A673 (cell line): ENCODE measurements at regions not wholly inside any gene's neighbourhood (a gene's known extent, or its start where the extent isn't known, plus 50 kb on each side); places are given as distances from the start of the nearest gene placed in this dataset.

ENCODE experiments used
- BruUV-seq: library from RNA; stranded (reverse); fragments of 400-500 nt; replicated peaks from 2 replicates; lab custom pipeline; 2021; lab: Mats Ljungman, UMichigan
- CTCF ChIA-PET: fragments of 300-600 bp; sonication (Branson Sonifier 250); formaldehyde crosslinking; loops from one replicate; lab custom pipeline; 2022; ENCODE audit warnings: antibody characterized with exemption; lab: Charles Lee
- POLR2A ChIA-PET: fragments of 300-600 bp; sonication (Branson Sonifier 250); formaldehyde crosslinking; loops from one replicate; lab custom pipeline; 2022; ENCODE audit warnings: antibody characterized with exemption; ENCODE audit not compliant: low non-redundant PET; lab: Charles Lee
- DNase-seq: peaks from one replicate; pipeline ENCODE4 v3.0.0-alpha.2; 2015; ENCODE audit warnings: low spot score
- H3K27ac ChIP-seq: fragments of 200-600 bp; sonication (generic); 2 replicates; pipeline ENCODE4 v1.5.1; 2016; ENCODE audit warnings: mixed run types, low read depth, mild to moderate bottlenecking, mixed read lengths, antibody characterized with exemption, low read length; ENCODE audit not compliant: poor library complexity, severe bottlenecking
- H3K27me3 ChIP-seq: fragments of 200-600 bp; sonication (generic); replicated peaks from 2 replicates; pipeline ENCODE4 v1.6.1; 2017; ENCODE audit warnings: mixed run types, low read depth, mild to moderate bottlenecking, mixed read lengths, antibody characterized with exemption, low read length; ENCODE audit not compliant: insufficient read depth, poor library complexity
- H3K36me3 ChIP-seq: fragments of 200-600 bp; sonication (generic); 2 replicates; pipeline ENCODE4 v1.6.1; 2016; ENCODE audit warnings: mixed run types, mild to moderate bottlenecking, mixed read lengths, antibody characterized with exemption, low read length; ENCODE audit not compliant: insufficient read depth, poor library complexity, severe bottlenecking
- H3K4me1 ChIP-seq: fragments of 200-600 bp; sonication (generic); 2 replicates; pipeline ENCODE4 v1.6.1; 2017; ENCODE audit warnings: mixed run types, mild to moderate bottlenecking, mixed read lengths, antibody characterized with exemption, low read length; ENCODE audit not compliant: insufficient read depth, poor library complexity, severe bottlenecking
- H3K4me3 ChIP-seq: fragments of 200-600 bp; sonication (generic); 2 replicates; pipeline ENCODE4 v1.5.1; 2016; ENCODE audit warnings: low read depth, mixed run types, mild to moderate bottlenecking, mixed read lengths, low read length; ENCODE audit not compliant: poor library complexity, severe bottlenecking
- H3K9me3 ChIP-seq: fragments of 200-600 bp; sonication (generic); 2 replicates; pipeline ENCODE4 v1.6.1; 2016; ENCODE audit warnings: mixed run types, low read depth, mild to moderate bottlenecking, mixed read lengths, antibody characterized with exemption, low read length; ENCODE audit not compliant: poor library complexity, severe bottlenecking
- CTCF ChIP-seq: fragments of 300-800, 200-600 bp; sonication (generic); conservative IDR thresholded peaks from 2 replicates; pipeline ENCODE4 v1.5.1; 2017; ENCODE audit warnings: low read depth, mild to moderate bottlenecking, antibody characterized with exemption, low read length, moderate library complexity, mixed read lengths
- EZH2 ChIP-seq: fragments of 200-600 bp; sonication (generic); IDR thresholded peaks from 2 replicates; pipeline ENCODE4 v1.6.1; 2017; ENCODE audit warnings: borderline replicate concordance, low read depth, mild to moderate bottlenecking, mixed read lengths, antibody characterized with exemption, low read length; ENCODE audit not compliant: poor library complexity, severe bottlenecking
- intact Hi-C: fragments of 100-400 bp; cut with micrococcal nuclease; formaldehyde crosslinking; loops from one replicate; pipeline ENCODE4 v1.10.0; 2022; ENCODE audit not compliant: unreplicated experiment

- no peaks in the 10 kb centered on the region for H3K9me3 ChIP-seq
- no TSS peak for BruUV-seq
- TF ChIP-seq CTCF (no peak), EZH2 (no peak)
- ChIA-PET CTCF (no interaction called here), POLR2A (interaction anchor here (0.6 kb wide), 1 partner anchor 27 kb away, joined by 4 read pairs; no protein-coding TSS in a partner anchor)
- no peaks in the 10 kb centered on the region for H3K36me3 ChIP-seq
- H3K4me3 ChIP-seq = no peak overlapping the region
- intact Hi-C loops = no loop called here
- no peak overlapping the region for H3K27ac ChIP-seq
- H3K27me3 ChIP-seq = no peaks in the 10 kb centered on the region
- H3K4me1 ChIP-seq = no peaks in the 10 kb centered on the region
- DNase-seq = no peak
Observed at GRCh38 chr6:71048320-71049164, 91.7 kb upstream of the B3GAT2 start.

GRCh38 chr6:71049198-71049770 is 92.4 kb upstream of the B3GAT2 start:
- no peak for DNase-seq
- intact Hi-C loops = no loop called here
- no peaks in the 10 kb centered on the region for H3K36me3 ChIP-seq
- TF ChIP-seq EZH2 (no peak), CTCF (no peak)
- H3K9me3 ChIP-seq = no peaks in the 10 kb centered on the region
- H3K4me1 ChIP-seq = no peaks in the 10 kb centered on the region
- no peak overlapping the region for H3K27ac ChIP-seq
- no TSS peak for BruUV-seq
- no peaks in the 10 kb centered on the region for H3K27me3 ChIP-seq
- POLR2A ChIA-PET = no interaction called here
- no peak overlapping the region for H3K4me3 ChIP-seq
- CTCF ChIA-PET = no interaction called here

GRCh38 chr6:71053475-71053874 is 96.6 kb upstream of the B3GAT2 start:
- CTCF ChIA-PET = no interaction called here
- Histone ChIP-seq H3K27ac (no peak overlapping the region), H3K4me1 (no peaks in the 10 kb centered on the region), H3K27me3 (no peaks in the 10 kb centered on the region), H3K9me3 (no peaks in the 10 kb centered on the region), H3K36me3 (no peaks in the 10 kb centered on the region), H3K4me3 (no peak overlapping the region)
- DNase-seq = no peak
- BruUV-seq = no TSS peak
- TF ChIP-seq EZH2 (no peak), CTCF (no peak)
- intact Hi-C loops = no loop called here
- POLR2A ChIA-PET = no interaction called here
